NCI-H345 treated with DMSO at 0.1 percent for 48 hours (cell line): ENCODE measurements at regions not wholly inside any gene's neighbourhood (a gene's known extent, or its start where the extent isn't known, plus 50 kb on each side); places are given as distances from the start of the nearest gene placed in this dataset.

Source experiments
- DNase-seq: peaks from one replicate; lab custom pipeline; 2025; ENCODE audit not compliant: unreplicated experiment; lab: John Stamatoyannopoulos, UW

GRCh38 chr2:221270806-221271205 is 301.3 kb downstream of the EPHA4 start:
- no peak for DNase-seq

- DNase-seq, result no peak
Observed at GRCh38 chr2:221272729-221273128, 299.4 kb downstream of the EPHA4 start.

- DNase-seq, result no peak
Observed at GRCh38 chr2:221276033-221276432, 296.1 kb downstream of the EPHA4 start.

GRCh38 chr2:221276601-221277000 is 295.5 kb downstream of the EPHA4 start:
- DNase-seq, result no peak

- DNase-seq, result no peak
Observed at GRCh38 chr2:221282386-221282785, 289.7 kb downstream of the EPHA4 start.

GRCh38 chr2:221283896-221284545 is 288.1 kb downstream of the EPHA4 start:
- DNase-seq, result no peak

- DNase-seq, result no peak
Observed at GRCh38 chr2:221285148-221285547, 287.0 kb downstream of the EPHA4 start.

- no peak for DNase-seq
Observed at GRCh38 chr2:221286406-221286805, 285.7 kb downstream of the EPHA4 start.

- no peak for DNase-seq
Observed at GRCh38 chr2:221289389-221289788, 282.7 kb downstream of the EPHA4 start.

- no peak for DNase-seq
Observed at GRCh38 chr2:221289846-221290245, 282.3 kb downstream of the EPHA4 start.

- no peak for DNase-seq
Observed at GRCh38 chr2:221293949-221294742, 278.0 kb downstream of the EPHA4 start.

GRCh38 chr2:221304916-221305315 is 267.2 kb downstream of the EPHA4 start:
- DNase-seq, result no peak

GRCh38 chr2:221308507-221309066 is 263.5 kb downstream of the EPHA4 start:
- DNase-seq, result no peak

GRCh38 chr2:221309892-221310583 is 262.1 kb downstream of the EPHA4 start:
- no peak for DNase-seq

GRCh38 chr2:221310730-221311129 is 261.4 kb downstream of the EPHA4 start:
- no peak for DNase-seq

- DNase-seq, result no peak
Observed at GRCh38 chr2:221312634-221313033, 259.5 kb downstream of the EPHA4 start.

- DNase-seq, result no peak
Observed at GRCh38 chr2:221314786-221315185, 257.3 kb downstream of the EPHA4 start.

GRCh38 chr2:221318376-221319130 is 253.6 kb downstream of the EPHA4 start:
- no peak for DNase-seq

GRCh38 chr2:221322741-221323140 is 249.4 kb downstream of the EPHA4 start:
- DNase-seq, result no peak

GRCh38 chr2:221323513-221323912 is 248.6 kb downstream of the EPHA4 start:
- DNase-seq, result no peak

GRCh38 chr2:221330436-221330835 is 241.7 kb downstream of the EPHA4 start:
- DNase-seq, result no peak
